Panc1 (cell line): ENCODE measurements at regions not wholly inside any gene's neighbourhood (a gene's known extent, or its start where the extent isn't known, plus 50 kb on each side); places are given as distances from the start of the nearest gene placed in this dataset.
"Not testable (repeated sequence)": the region's sequence is repeated elsewhere in the genome, so short reads cannot be mapped to it uniquely, and the experiment has no call there.

Source experiments
- CTCF ChIP-seq: fragments of 450-650 bp; IDR thresholded peaks from 2 replicates; pipeline ENCODE4 v1.5.1; 2017; ENCODE audit warnings: mild to moderate bottlenecking
- POLR2AphosphoS5 ChIP-seq: IDR thresholded peaks from 2 replicates; pipeline ENCODE4 v1.6.1; 2012; ENCODE audit warnings: mild to moderate bottlenecking, low read depth, low read length, moderate library complexity
- REST ChIP-seq, 2 experiments: IDR thresholded peaks; 2 replicates each; pipeline ENCODE4 v1.6.1; 2011 to 2012; ENCODE audit warnings: low read depth in 2 of 2, control low read depth in 1 of 2, low read length in 1 of 2, mild to moderate bottlenecking in 1 of 2, moderate library complexity in 1 of 2; ENCODE audit not compliant: insufficient read depth in 1 of 2
- TCF7L2 ChIP-seq: IDR thresholded peaks from 2 replicates; pipeline ENCODE4 v1.6.1; 2011; ENCODE audit warnings: mild to moderate bottlenecking, low read depth, low read length, inconsistent platforms

DNA sequence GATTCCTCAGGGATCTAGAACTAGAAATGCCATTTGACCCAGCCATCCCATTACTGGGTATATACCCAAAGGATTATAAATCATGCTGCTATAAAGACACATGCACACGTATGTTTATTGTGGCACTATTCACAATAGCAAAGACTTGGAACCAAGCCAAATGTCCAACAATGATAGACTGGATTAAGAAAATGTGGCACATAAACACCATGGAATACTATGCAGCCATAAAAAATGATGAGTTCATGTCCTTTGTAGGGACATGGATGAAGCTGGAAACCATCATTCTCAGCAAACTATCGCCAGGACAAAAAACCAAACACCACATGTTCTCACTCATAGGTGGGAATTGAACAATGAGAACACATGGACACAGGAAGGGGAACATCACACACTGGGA, 296.3 kb downstream of the DLEU7 start:
- TF ChIP-seq CTCF; POLR2AphosphoS5; TCF7L2; REST (IDR thresholded peaks at IDR 0.05; ENCODE audit: insufficient read depth in 1 of 2, low read depth in 2 of 2, low read length in 1 of 2): not testable (repeated sequence)
